Stimulated activated naive CD4-positive, alpha-beta T cell (primary cell): ENCODE measurements at regions not wholly inside any gene's neighbourhood (a gene's known extent, or its start where the extent isn't known, plus 50 kb on each side); places are given as distances from the start of the nearest gene placed in this dataset.

Source experiments
- DNase-seq, 6 experiments: peaks; one replicate each; lab custom pipeline; 2025; lab: John Stamatoyannopoulos, UW

DNA sequence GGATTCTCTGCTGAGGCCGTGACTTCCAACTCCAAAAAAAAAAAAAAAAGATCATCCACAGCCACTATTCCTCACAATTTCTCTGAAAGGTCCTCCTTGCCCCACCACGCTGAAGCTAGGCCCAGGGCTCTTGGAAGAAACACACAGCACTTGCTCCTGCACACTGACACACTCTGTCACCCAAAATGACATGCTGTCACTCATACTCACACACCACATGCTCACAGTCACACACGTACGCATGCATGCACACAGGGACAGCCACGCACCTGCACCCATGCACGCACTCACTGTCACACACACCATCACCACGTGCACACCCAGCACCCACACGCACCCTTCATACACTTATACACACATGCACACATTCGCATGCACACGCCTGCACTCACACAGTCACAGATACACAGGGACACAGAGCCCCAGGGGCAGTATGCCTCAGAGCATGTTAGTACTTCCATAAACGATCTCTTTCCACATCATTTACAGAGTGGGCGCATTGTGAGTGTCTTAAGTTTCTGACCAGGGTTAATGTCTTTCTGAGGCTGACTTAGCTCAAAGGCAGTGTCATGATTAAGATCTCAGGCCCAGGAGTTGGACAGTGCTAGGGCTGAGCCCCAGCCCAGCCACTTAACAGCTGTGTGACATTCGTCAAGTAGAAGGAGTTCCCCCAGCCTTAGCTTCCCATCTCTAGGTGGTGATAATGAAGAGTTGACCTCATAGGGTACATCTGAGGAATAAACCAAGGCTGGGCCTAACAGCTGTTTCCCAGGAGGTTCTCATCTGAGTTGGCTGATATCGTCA, 93.4 kb downstream of the GLI2 start:
- DNase-seq, result no peak

DNA sequence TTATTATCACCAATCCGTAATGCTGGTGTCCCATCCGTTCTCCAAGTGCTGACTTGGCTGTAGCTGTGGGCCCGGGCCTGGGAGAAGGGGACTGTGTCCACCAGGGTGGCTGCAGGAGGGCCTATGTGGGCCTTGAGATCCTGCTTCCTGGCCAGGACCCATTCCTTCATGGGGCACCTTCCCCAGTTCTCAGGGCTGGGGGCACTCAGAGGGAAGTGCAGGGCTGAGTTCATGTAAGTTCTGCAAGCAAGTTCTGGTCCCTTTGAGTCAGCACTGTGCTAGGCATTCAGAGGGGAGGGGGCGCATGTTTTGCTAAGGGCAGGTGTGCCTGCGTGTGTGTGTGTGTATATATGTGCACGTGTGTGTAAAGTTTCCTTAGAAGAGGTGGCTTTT, 94.0 kb downstream of the GLI2 start:
- DNase-seq, result no peak

GRCh38 chr2:120830096-120830830, 94.6 kb downstream of the GLI2 start:
- no peak for DNase-seq

DNA sequence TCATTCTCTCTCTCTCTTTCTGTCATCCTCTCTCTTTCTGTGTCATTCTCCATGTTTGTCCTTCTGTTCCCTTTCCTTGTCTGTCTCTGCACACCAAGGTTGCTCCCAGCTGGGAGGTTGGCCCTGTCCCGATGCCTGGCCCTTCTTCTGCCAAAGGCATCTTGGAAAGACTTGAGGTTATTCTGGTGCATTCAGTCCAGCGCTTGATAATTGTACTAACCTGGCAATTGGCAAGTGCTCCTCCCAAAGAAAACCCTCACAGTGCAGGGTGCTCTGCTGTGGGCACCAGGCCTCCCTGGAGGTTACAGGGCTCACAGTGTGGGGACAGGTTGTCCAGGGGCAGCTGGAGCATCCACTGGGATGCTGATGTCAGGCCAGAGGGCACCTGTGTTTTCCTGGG, 95.4 kb downstream of the GLI2 start:
- DNase-seq, result no peak

GRCh38 chr2:120831891-120832290, 96.2 kb downstream of the GLI2 start:
- DNase-seq, result no peak

GRCh38 chr2:120832296-120833070, 96.8 kb downstream of the GLI2 start:
- DNase-seq, result no peak

GRCh38 chr2:120833127-120833675, 97.5 kb downstream of the GLI2 start:
- DNase-seq, result no peak

DNA sequence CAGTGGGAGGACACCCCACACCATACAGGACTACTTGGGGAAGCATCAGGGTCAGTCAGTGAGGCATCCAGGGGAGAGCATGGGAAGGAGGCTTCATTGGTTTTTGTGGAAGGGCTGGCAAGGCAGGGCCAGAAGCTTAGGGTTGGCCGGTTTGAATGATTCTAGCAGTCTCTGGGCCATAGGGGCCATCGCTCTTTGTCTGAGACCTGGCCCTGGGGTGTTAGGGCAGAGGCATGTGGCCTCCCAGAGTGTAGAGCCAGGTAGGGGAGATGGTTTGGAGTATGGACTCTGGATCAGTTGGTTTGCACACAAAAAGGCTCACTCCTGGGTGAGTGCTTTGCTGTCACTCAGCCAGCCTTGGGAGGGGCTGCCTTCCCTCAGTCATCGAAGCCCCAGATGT, 98.5 kb downstream of the GLI2 start:
- no peak for DNase-seq

DNA sequence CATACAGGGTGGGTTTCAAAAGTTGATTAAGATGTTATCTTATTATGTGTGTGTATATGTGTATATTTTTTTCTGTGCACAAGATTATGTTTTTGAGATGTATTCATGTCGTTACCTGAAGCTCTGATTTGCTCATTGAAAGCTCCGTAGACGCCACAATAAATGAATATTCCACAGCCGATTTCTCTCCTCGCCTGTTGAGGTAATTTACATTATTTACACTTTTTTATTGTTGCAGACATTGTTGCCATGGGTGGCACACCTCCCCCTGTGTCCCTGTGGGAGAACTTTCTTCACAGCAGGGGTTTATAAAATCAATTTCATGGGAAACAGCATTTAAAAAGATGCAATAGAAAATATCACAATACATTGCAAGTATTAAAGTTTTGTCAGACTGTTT, 100.6 kb downstream of the GLI2 start:
- no peak for DNase-seq

- DNase-seq, result no peak
Observed at GRCh38 chr2:120840795-120841487, 105.3 kb downstream of the GLI2 start.

GRCh38 chr2:120842456-120843439, 107.1 kb downstream of the GLI2 start:
- DNase-seq, result no peak

DNA sequence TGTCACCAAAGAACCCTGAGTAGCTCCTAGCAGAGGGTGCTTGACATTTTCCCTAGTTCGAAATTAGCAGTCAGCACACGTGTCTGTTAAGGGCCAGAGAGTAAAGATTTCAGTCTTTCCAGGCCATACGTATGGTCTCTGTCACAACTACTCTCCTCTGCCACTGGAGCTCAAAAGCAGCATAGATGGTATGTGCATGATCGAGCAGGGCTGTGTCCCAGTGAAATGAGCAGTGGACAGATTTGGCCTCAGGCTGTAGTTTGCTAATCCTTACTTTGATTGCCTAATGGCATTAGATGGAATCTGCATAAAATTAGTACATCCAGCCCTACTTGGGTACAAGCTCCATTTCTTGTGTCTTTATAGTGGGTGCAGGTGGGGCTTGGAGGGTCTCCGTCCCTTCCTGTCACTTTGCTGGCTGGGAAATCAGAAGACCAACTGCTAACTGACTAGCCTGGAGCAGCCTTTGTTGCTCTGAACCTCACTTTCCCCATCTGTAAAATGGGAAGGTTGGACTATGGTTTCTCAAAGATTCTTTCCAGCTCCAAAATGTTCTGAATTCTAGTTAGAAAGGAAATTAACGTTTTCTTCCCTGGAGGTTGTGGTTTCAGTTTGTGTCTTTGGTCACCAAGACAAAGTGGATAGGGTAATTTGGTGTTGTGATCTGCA, 108.5 kb downstream of the GLI2 start:
- no peak for DNase-seq

DNA sequence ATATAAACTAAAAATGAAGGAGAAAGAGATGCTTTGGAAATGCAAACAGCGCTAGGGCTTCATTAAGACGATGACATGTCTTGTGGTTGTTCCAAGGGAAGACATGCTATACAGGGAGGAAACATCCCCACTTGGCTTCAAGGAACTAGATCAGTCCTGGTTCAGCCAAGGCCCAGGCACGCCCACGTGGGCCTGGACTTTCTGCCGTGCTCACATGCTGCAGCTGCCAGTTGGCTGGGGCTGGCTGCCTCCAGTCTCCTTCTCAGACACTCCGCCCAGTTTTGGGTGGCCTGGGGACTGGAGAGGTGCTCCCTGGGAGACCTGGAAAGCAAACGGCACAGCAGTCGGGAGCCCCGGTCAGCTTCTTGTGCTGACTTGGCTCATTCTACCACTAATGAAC, 109.6 kb downstream of the GLI2 start:
- no peak for DNase-seq

DNA sequence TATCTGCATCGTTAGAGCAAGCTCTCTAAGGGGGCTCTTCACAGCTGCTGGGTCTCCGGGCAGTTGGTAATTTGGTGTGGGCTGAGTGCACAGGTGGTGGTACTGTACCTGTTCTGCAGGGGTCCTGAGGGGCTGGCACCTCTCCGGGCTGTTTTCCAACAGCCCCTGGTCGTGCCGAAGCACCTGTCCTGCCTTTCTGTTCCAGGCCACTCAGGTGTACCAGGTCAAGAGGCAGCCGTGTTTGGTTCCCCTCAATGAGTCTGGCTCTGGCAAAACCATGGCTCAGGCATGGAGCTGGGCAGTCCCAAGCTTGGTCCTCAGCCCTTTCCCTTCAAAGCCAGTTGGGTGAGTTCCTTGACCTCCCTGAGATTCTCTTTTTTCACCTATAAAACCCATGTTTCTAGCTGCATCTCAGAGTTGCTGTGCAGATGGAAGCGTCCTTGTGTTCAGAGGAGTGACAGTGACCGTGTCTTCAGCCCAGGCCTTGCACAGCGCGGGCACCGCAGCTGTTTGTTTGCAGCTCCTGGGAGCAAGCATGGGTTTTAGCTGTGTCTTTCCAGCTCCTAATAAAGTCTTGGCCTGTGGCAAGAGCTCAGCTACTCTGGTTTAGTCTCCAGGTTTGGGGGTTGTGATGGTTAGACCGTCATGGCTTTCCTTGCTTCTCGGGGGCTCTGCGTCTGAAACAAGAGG, 110.9 kb downstream of the GLI2 start:
- no peak for DNase-seq

DNA sequence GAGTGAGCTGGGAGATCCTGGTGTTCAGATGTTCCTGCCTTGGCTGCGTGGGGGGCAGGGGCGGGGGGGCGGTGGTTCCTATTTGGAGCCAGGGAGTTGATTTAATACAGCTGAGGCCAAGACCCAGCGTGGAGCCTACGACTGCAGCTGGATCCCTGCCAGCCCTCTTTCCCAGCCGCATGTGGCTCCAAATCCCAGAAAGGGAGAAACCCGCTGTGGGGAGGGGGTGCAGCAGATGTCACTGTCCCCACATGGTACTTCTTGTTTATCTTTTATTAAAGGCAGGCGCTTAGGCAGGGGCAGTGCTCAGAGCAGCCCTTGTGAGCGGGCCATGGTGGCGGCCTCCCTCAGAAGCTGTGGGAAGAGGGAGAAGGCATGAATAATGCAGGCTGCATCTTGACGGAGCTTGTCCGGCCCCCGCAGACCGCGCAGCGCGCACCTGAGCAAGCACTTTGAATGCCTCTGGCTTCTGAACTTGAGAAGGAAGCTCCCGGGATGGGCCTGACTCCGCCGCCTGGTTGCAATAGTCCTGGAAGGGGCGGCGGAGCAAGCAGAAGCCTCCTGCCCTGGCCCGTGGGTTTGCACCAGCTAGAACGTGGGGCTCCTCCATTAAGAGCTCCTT, 112.1 kb downstream of the GLI2 start:
- DNase-seq, result no peak

DNA sequence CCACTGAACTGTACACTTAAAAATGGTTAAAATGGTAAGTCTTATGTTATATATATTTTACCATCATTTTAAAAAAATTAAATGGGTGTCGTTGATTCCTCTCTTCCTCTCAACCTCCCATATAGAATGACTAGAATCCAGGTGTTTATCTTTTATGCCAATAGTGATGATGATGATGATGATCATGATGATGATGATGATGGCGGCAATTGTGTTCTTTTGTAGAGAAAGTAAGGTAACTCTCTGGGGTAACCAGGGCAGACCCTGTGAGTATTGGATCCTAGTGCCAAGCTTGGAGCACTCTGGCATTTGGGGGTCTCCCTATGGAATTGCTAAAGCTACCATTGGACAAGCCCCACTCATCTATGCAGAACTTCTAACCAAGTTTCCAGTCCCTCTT, 113.6 kb downstream of the GLI2 start:
- no peak for DNase-seq

- no peak for DNase-seq
Observed at GRCh38 chr2:120850551-120850950, 114.9 kb downstream of the GLI2 start.

- no peak for DNase-seq
Observed at GRCh38 chr2:120851116-120851773, 115.6 kb downstream of the GLI2 start.
